Right atrium auricular region (tissue), 2 donors: ENCODE measurements at regions not wholly inside any gene's neighbourhood (a gene's known extent, or its start where the extent isn't known, plus 50 kb on each side); places are given as distances from the start of the nearest gene placed in this dataset.

ENCODE experiments used
- DNase-seq: peaks from one replicate; pipeline ENCODE4 v3.0.0-alpha.2; 2019; ENCODE audit warnings: low spot score
- H3K27ac ChIP-seq, 2 donors: fragments of 200-600 bp; sonication (generic); 1 replicate in 1 of 2; 2 replicates in 1 of 2; pipeline ENCODE4 v1.5.1; 2016 to 2019
- H3K27me3 ChIP-seq, 2 donors: fragments of 200-600 bp; sonication (generic); one replicate each; pipeline versions ENCODE4 v1.5.1 to v1.6.0; 2017 to 2019
- H3K36me3 ChIP-seq: fragments of 200-600 bp; sonication (generic); one replicate; pipeline ENCODE4 v1.5.1; 2016
- H3K4me1 ChIP-seq, 2 donors: fragments of 200-600 bp; sonication (generic); one replicate each; pipeline versions ENCODE4 v1.5.1 to v1.6.0; 2017 to 2019
- H3K4me3 ChIP-seq, 2 donors: fragments of 200-600 bp; sonication (generic); 1 replicate in 1 of 2; 2 replicates in 1 of 2; pipeline ENCODE4 v1.5.1; 2017 to 2019; ENCODE audit warnings: mild to moderate bottlenecking in 1 of 2, moderate library complexity in 1 of 2
- H3K9me3 ChIP-seq, 2 donors: fragments of 200-600 bp; sonication (generic); one replicate each; pipeline ENCODE4 v1.5.1; 2019
- CTCF ChIP-seq, 2 donors: fragments of 200-600 bp; sonication (generic); IDR thresholded peaks; one replicate each; pipeline ENCODE4 v1.5.1; 2019; ENCODE audit warnings: antibody characterized with exemption in 2 of 2

DNA sequence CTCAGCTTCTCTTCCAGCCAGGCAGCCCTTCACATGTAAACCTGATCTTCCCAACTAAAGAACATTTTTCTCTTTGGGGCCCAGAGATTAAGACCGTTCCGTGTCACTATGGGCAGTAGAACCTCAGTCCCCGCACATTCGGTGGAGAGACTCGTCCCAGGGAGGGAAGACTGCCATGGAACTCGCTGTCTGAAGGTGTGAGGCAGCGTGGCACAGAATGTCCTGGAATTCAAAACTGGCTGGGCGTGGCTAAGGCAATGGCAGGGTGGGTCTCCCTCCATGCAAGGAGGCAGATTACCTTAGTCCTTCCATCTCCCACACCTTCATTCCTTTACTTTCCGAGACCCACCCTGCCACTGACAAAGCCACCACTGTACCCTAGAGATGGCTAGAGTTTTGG is 57.4 kb upstream of the ZNF354A start:
- no peak for DNase-seq
- Histone ChIP-seq H3K4me1 (no peaks in the 10 kb centered on the region), H3K4me3 (no peak overlapping the region), H3K27ac (no peak overlapping the region), H3K27me3 (no peaks in the 10 kb centered on the region), H3K36me3 (no peaks in the 10 kb centered on the region), H3K9me3 (no peaks in the 10 kb centered on the region)
- TF ChIP-seq CTCF (IDR thresholded peaks at IDR 0.05): no peak

GRCh38 chr5:178786859-178787499 is 56.5 kb upstream of the ZNF354A start:
- no peak overlapping the region for H3K4me3 ChIP-seq
- no peak for DNase-seq
- H3K27ac ChIP-seq: no peak overlapping the region
- no peaks in the 10 kb centered on the region for H3K9me3 ChIP-seq
- no peak for TF ChIP-seq CTCF (IDR thresholded peaks at IDR 0.05)
- no peaks in the 10 kb centered on the region for H3K36me3 ChIP-seq
- H3K4me1 ChIP-seq: no peaks in the 10 kb centered on the region
- no peaks in the 10 kb centered on the region for H3K27me3 ChIP-seq

DNA sequence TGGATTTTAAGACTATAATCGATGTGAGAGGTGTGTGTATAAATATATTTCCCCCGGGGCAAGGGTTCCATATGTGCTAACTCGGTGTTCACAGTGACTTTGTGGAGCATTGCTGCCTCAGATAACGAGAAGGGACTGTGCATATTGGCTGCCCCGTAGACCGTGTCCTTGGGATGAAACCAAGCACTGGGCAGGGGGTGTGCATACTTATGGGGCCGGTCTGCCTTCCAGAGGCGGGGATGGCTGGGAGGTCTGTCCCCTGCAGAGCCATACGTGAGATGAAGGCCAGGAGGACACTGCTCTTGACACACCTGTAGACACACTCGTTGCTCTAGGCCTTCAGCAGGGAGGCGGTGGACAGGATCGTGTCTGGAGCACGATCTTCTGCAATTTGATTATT is 56.0 kb upstream of the ZNF354A start:
- no peak overlapping the region for H3K4me3 ChIP-seq
- no peaks in the 10 kb centered on the region for H3K4me1 ChIP-seq
- no peak overlapping the region for H3K27ac ChIP-seq
- no peaks in the 10 kb centered on the region for H3K36me3 ChIP-seq
- H3K9me3 ChIP-seq: no peaks in the 10 kb centered on the region
- no peaks in the 10 kb centered on the region for H3K27me3 ChIP-seq
- no peak for DNase-seq
- no peak for TF ChIP-seq CTCF (IDR thresholded peaks at IDR 0.05)

- H3K36me3 ChIP-seq: no peaks in the 10 kb centered on the region
- no peak for TF ChIP-seq CTCF (IDR thresholded peaks at IDR 0.05)
- H3K27ac ChIP-seq: no peak overlapping the region
- no peak overlapping the region for H3K4me3 ChIP-seq
- no peaks in the 10 kb centered on the region for H3K27me3 ChIP-seq
- no peak for DNase-seq
- no peaks in the 10 kb centered on the region for H3K9me3 ChIP-seq
- no peaks in the 10 kb centered on the region for H3K4me1 ChIP-seq
Measured at GRCh38 chr5:178785999-178786398, 55.5 kb upstream of the ZNF354A start.

DNA sequence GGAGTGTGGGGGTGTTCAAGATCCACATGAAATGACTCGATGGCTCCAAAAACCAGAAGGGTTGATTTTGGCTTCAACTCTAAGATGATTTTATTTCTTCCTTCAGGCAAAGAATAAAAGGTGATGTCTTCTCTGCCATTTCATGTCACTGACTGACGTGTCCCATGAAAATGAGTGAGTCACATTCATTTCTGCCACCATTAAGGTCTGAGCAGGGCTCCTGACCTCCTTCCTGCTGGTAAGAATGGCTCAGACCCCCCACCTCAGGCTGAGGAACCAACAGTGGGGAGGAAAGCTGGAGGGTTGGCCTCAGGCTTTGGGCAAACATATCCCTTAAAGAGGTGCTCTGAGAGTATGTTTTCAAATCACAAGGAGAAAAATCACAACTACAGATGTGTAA is 53.9 kb upstream of the ZNF354A start:
- H3K4me3 ChIP-seq: no peak overlapping the region
- no peak overlapping the region for H3K27ac ChIP-seq
- no peaks in the 10 kb centered on the region for H3K36me3 ChIP-seq
- DNase-seq: no peak
- H3K9me3 ChIP-seq: no peaks in the 10 kb centered on the region
- no peaks in the 10 kb centered on the region for H3K4me1 ChIP-seq
- H3K27me3 ChIP-seq: no peaks in the 10 kb centered on the region
- no peak for TF ChIP-seq CTCF (IDR thresholded peaks at IDR 0.05)

GRCh38 chr5:178781936-178782335 is 51.5 kb upstream of the ZNF354A start:
- H3K4me3 ChIP-seq: no peak overlapping the region
- no peaks in the 10 kb centered on the region for H3K27me3 ChIP-seq
- no peak for DNase-seq
- H3K9me3 ChIP-seq: no peaks in the 10 kb centered on the region
- H3K36me3 ChIP-seq: no peaks in the 10 kb centered on the region
- H3K27ac ChIP-seq: no peak overlapping the region
- H3K4me1 ChIP-seq: no peaks in the 10 kb centered on the region
- TF ChIP-seq CTCF (IDR thresholded peaks at IDR 0.05): no peak
